Ascending aorta (tissue), 2 donors: ENCODE measurements at regions not wholly inside any gene's neighbourhood (a gene's known extent, or its start where the extent isn't known, plus 50 kb on each side); places are given as distances from the start of the nearest gene placed in this dataset.

Experiments used
- DNase-seq, 2 donors: peaks; one replicate each; pipeline ENCODE4 v3.0.0-alpha.2; 2019; ENCODE audit warnings: low spot score in 2 of 2
- H3K27ac ChIP-seq, 2 donors: fragments of 200-600 bp; sonication (generic); one replicate each; pipeline ENCODE4 v1.5.1; 2016 to 2017; ENCODE audit warnings: mild to moderate bottlenecking in 1 of 2
- H3K27me3 ChIP-seq: fragments of 200-600 bp; sonication (generic); one replicate; pipeline ENCODE4 v1.5.1; 2017
- H3K36me3 ChIP-seq, 2 donors: fragments of 200-600 bp; sonication (generic); one replicate each; pipeline ENCODE4 v1.5.1; 2016
- H3K4me1 ChIP-seq, 2 donors: fragments of 200-600 bp; sonication (generic); one replicate each; pipeline ENCODE4 v1.5.1; 2016 to 2017; ENCODE audit warnings: mild to moderate bottlenecking in 1 of 2
- H3K4me3 ChIP-seq, 2 donors: fragments of 200-600 bp; sonication (generic); one replicate each; pipeline ENCODE4 v1.5.1; 2016 to 2017; ENCODE audit warnings: mild to moderate bottlenecking in 1 of 2
- H3K9me3 ChIP-seq, 2 donors: fragments of 200-600 bp; sonication (generic); one replicate each; pipeline ENCODE4 v1.5.1; 2016
- intact Hi-C: fragments of 100-400 bp; cut with DNase I; formaldehyde crosslinking; loops from one replicate; pipeline ENCODE4 v1.15.1; 2023
- TF ChIP-seq, protein P1 (sequence below), 3 experiments: fragments of 200-600 bp in 2 of 3; fragments of 450-650 bp in 1 of 3; sonication (generic) in 2 of 3; IDR thresholded peaks; one replicate each; pipeline ENCODE4 v1.5.1; 2016 to 2019; ENCODE audit warnings: antibody characterized with exemption in 3 of 3, mild to moderate bottlenecking in 1 of 3, moderate library complexity in 1 of 3

- H3K27me3 ChIP-seq = no peaks in the 10 kb centered on the region
- H3K27ac ChIP-seq = no peak overlapping the region
- no peaks in the 10 kb centered on the region for H3K36me3 ChIP-seq
- no peak overlapping the region for H3K4me3 ChIP-seq
- no peaks in the 10 kb centered on the region for H3K9me3 ChIP-seq
- intact Hi-C loops = no loop called here
- DNase-seq = no peak
- H3K4me1 ChIP-seq = no peaks in the 10 kb centered on the region
- TF ChIP-seq, protein P1, sequence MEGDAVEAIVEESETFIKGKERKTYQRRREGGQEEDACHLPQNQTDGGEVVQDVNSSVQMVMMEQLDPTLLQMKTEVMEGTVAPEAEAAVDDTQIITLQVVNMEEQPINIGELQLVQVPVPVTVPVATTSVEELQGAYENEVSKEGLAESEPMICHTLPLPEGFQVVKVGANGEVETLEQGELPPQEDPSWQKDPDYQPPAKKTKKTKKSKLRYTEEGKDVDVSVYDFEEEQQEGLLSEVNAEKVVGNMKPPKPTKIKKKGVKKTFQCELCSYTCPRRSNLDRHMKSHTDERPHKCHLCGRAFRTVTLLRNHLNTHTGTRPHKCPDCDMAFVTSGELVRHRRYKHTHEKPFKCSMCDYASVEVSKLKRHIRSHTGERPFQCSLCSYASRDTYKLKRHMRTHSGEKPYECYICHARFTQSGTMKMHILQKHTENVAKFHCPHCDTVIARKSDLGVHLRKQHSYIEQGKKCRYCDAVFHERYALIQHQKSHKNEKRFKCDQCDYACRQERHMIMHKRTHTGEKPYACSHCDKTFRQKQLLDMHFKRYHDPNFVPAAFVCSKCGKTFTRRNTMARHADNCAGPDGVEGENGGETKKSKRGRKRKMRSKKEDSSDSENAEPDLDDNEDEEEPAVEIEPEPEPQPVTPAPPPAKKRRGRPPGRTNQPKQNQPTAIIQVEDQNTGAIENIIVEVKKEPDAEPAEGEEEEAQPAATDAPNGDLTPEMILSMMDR (IDR thresholded peaks at IDR 0.05) = no peak
Observed at GRCh38 chr5:155587458-155587857, 573.9 kb downstream of the KIF4B start.

DNA sequence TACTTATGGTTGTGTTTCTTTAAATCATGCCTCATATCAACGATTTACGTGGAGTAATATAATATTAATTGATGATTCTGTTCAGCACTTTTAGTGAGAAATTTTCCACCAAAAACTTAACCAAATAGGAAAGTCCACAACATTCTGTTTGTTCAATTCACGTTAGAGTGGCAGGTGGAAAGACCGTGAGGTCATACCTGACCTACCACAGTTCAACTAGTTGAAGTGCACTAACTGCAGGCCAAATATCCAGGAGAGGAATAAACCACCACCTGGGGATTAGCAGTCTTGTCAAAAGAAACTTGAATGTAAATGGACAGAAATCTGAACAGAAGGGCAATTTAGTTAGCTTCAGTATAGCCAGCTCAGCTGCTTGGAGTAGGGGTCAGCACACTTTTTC, 577.7 kb downstream of the KIF4B start:
- H3K27me3 ChIP-seq = no peaks in the 10 kb centered on the region

DNA sequence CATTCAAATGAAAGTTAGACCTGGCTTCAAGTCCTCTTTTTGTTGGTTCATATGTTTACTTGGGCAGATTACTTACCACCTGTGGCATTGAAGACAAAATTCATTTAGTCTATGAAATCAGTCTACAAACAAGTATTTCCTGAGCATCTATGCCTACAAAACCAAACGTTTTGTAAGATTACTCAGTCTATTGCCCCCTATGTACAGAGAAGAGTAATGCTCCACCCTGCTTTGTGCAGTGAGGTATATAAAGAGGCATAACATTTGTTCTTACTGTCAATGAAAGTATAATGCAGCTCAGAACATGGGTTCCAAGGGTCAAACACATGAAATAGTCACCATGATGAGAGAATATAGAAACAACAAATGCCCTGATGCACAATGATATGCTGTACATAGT, 580.7 kb downstream of the KIF4B start:
- intact Hi-C loops = no loop called here
- Histone ChIP-seq H3K36me3 (no peaks in the 10 kb centered on the region), H3K27ac (no peak overlapping the region), H3K9me3 (no peaks in the 10 kb centered on the region), H3K4me1 (no peaks in the 10 kb centered on the region), H3K27me3 (no peaks in the 10 kb centered on the region), H3K4me3 (no peak overlapping the region)
- DNase-seq = no peak
- TF ChIP-seq, protein P1 (IDR thresholded peaks at IDR 0.05) = no peak

More for the DNA sequence above, 577.7 kb downstream of the KIF4B start:
- H3K27ac ChIP-seq = no peak overlapping the region
- H3K4me3 ChIP-seq = no peak overlapping the region
- TF ChIP-seq, protein P1 (IDR thresholded peaks at IDR 0.05) = no peak
- H3K36me3 ChIP-seq = no peaks in the 10 kb centered on the region
- DNase-seq = no peak
- no peaks in the 10 kb centered on the region for H3K9me3 ChIP-seq
- intact Hi-C loops = no loop called here
- H3K4me1 ChIP-seq = no peaks in the 10 kb centered on the region

DNA sequence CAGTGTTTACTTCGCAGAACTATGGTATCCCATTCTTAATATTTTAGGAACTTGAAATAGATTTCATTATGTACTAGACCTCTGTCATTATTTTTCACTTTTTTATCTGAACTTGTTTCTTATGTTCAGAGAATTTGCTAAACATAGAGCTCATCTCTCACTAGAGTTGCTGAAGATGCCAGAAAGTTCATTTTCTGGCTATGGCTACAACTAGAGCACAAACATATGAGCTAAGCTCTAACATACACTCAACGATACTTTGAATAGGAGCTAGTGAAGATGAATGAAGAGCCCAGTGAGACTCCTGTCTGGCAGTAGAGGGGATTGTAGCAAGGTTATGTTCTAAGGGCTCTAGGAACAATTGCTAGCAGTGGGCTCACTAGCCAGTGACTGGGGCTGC, 582.2 kb downstream of the KIF4B start:
- TF ChIP-seq, protein P1 (IDR thresholded peaks at IDR 0.05) = no peak
- H3K27me3 ChIP-seq = no peaks in the 10 kb centered on the region
- no peak for DNase-seq
- H3K27ac ChIP-seq = no peak overlapping the region
- intact Hi-C loops = no loop called here
- no peaks in the 10 kb centered on the region for H3K9me3 ChIP-seq
- H3K4me3 ChIP-seq = no peak overlapping the region
- H3K4me1 ChIP-seq = no peaks in the 10 kb centered on the region
- no peaks in the 10 kb centered on the region for H3K36me3 ChIP-seq

DNA sequence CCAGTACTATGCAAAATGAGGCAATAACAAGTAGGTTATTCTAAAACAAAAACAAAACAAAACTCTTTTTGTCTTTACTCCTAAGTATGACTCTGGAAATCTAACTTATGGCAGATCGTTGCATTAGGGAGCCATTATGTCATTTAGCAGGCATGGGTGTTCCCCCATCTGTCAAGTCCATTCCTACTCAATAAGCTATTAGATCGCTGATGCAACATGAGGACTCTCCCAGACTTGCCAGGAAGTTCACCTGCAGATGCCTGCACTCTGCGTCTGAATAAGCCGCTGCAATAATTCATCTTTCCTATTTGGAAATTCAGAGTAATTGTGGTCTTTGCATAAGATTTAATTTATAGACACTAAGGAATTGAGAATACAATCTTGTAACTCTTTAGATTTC, 585.0 kb downstream of the KIF4B start:
- Histone ChIP-seq H3K36me3 (no peaks in the 10 kb centered on the region), H3K9me3 (no peaks in the 10 kb centered on the region), H3K4me3 (no peak overlapping the region), H3K27me3 (no peaks in the 10 kb centered on the region), H3K27ac (no peak overlapping the region), H3K4me1 (no peaks in the 10 kb centered on the region)
- TF ChIP-seq, protein P1 (IDR thresholded peaks at IDR 0.05) = no peak
- intact Hi-C loops = no loop called here
- no peak for DNase-seq

DNA sequence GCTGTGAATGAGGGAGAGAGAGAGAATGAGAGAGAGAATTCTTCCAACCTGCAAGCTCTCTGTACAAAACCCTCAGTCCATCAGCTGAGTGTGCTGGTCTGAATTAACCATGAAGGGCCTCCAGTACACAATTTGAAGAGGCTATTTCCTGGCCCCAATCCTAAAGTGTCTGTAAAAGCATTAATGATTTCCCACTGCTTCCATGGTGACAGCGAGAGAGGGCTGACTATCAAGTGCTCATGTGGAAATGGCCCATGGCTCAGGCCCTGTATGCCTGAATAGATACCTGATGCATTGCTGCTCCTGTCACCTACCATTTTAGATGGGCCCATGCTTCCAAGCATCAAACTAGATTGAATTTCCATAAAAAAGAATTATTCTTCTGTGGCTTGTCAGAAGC, 592.4 kb downstream of the KIF4B start:
- Histone ChIP-seq H3K4me3 (no peak overlapping the region), H3K4me1 (no peaks in the 10 kb centered on the region), H3K27me3 (no peaks in the 10 kb centered on the region), H3K36me3 (no peaks in the 10 kb centered on the region), H3K9me3 (no peaks in the 10 kb centered on the region), H3K27ac (no peak overlapping the region)
- intact Hi-C loops = no loop called here
- TF ChIP-seq, protein P1 (IDR thresholded peaks at IDR 0.05) = no peak
- no peak for DNase-seq
